ENCODE measurements at regions not wholly inside any gene's neighbourhood (a gene's known extent, or its start where the extent isn't known, plus 50 kb on each side); places are given as distances from the start of the nearest gene placed in this dataset.

GRCh38 chr9:30197453-30197852 lies 2187.0 kb upstream of the ACO1 start (continued):
- TF ChIP-seq CUX1 (IDR thresholded peaks at IDR 0.05; ENCODE audit: insufficient replicate concordance, low read depth, low read length): no peak
- TF ChIP-seq PBX3 (IDR thresholded peaks at IDR 0.05; ENCODE audit: insufficient replicate concordance, low read depth, low read length): no peak
- no peak for TF ChIP-seq SMC3 (IDR thresholded peaks at IDR 0.05; ENCODE audit: borderline replicate concordance, low read length)

GRCh38 chr9:30197954-30198353 lies 2186.5 kb upstream of the ACO1 start:
- ChIA-PET RAD21 (ENCODE audit: unreplicated experiment) (no interaction called here), CTCF (no interaction called here), POLR2A (no interaction called here), SMC1A (ENCODE audit: uncharacterized antibody, unreplicated experiment) (no interaction called here)
- intact Hi-C loops (cut with micrococcal nuclease; ENCODE audit: unreplicated experiment) (no loop called here), in situ Hi-C loops (cut with MboI) (no loop called here)
- H3K9me3 ChIP-seq (replicated peaks; ENCODE audit: control insufficient read depth, insufficient read depth, low read length): no peaks in the 10 kb centered on the region
- BruUV-seq (replicated peaks): no TSS peak
- WGBS (ENCODE audit: insufficient coverage, insufficient replicate concordance, low lambda C conversion rate, missing lambda C conversion rate): 22% methylated on average over 4 of the region's 4 CpGs
- no peak overlapping the region for H2AFZ ChIP-seq (ENCODE audit: control insufficient read depth, low read depth, low read length)
- no peaks in the 10 kb centered on the region for H3K27me3 ChIP-seq (replicated peaks in 1 of 2; ENCODE audit: control insufficient read depth in 2 of 2, insufficient read depth in 2 of 2, low read length in 1 of 2)
- H3K4me2 ChIP-seq (ENCODE audit: control insufficient read depth, insufficient read depth): no peak overlapping the region
- no peaks in the 10 kb centered on the region for H3K36me3 ChIP-seq (ENCODE audit: control insufficient read depth in 2 of 2, insufficient read depth in 2 of 2, low read length in 1 of 2)
- ATAC-seq (no peak), DNase-seq (ENCODE audit: low read depth, low spot score) (no peak), FAIRE-seq (no peak)
- H3K27ac ChIP-seq (ENCODE audit: control insufficient read depth, insufficient read depth): no peak overlapping the region
- H3K4me3 ChIP-seq: no peak overlapping the region
- H3K4me1 ChIP-seq (ENCODE audit: control insufficient read depth, insufficient read depth, low read length): no peaks in the 10 kb centered on the region
- no peaks in the 10 kb centered on the region for H4K20me1 ChIP-seq (ENCODE audit: control insufficient read depth, insufficient read depth)
- H3K79me2 ChIP-seq (ENCODE audit: control insufficient read depth, insufficient read depth, low read length): no peaks in the 10 kb centered on the region
- H3K9ac ChIP-seq (ENCODE audit: control insufficient read depth, insufficient read depth, low read length): no peak overlapping the region
- TF ChIP-seq CBFB (IDR thresholded peaks at IDR 0.05; ENCODE audit: low read depth) (no peak), NKRF (conservative IDR thresholded peaks at IDR 0.05) (no peak), POU2F2 (IDR thresholded peaks at IDR 0.05; ENCODE audit: borderline replicate concordance, low read depth, low read length) (no peak), USF1 (IDR thresholded peaks at IDR 0.05; ENCODE audit: borderline replicate concordance, extremely low read length, insufficient read depth, low read depth, low read length) (no peak), SIN3A (IDR thresholded peaks at IDR 0.05; ENCODE audit: low read depth, low read length) (no peak), RFX5 (IDR thresholded peaks at IDR 0.05; ENCODE audit: low read depth, low read length) (no peak), NFYB (IDR thresholded peaks at IDR 0.05; ENCODE audit: insufficient read depth, low read depth, low read length) (no peak), ELK1 (IDR thresholded peaks at IDR 0.05; ENCODE audit: low read depth, low read length) (no peak), JUND (IDR thresholded peaks at IDR 0.05; ENCODE audit: low read depth, low read length) (no peak), ZZZ3 (IDR thresholded peaks at IDR 0.05; ENCODE audit: control insufficient read depth, insufficient read length, low read depth) (no peak)
